ENCODE measurements at regions not wholly inside any gene's neighbourhood (a gene's known extent, or its start where the extent isn't known, plus 50 kb on each side); places are given as distances from the start of the nearest gene placed in this dataset.

DNA sequence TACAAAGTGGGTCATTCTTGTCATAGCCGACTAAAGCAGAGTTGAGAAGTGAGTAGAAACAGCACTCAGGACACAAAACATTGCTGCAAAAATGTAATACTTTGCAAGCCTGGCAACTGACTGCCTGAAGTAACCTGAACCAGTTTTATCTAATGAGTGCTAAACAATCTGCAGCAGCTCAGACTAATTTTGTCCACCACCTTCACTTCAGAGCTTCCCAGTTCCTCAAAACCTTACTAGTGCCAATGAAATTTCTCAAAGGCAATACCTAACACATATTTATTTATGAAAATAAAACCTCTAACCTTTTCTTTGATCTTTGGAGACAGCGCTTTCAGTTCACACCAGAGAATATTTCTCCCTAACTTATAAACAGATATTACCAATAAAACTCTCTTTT, 56.7 kb upstream of the FKBP1C start:
- TF ChIP-seq, protein P1, sequence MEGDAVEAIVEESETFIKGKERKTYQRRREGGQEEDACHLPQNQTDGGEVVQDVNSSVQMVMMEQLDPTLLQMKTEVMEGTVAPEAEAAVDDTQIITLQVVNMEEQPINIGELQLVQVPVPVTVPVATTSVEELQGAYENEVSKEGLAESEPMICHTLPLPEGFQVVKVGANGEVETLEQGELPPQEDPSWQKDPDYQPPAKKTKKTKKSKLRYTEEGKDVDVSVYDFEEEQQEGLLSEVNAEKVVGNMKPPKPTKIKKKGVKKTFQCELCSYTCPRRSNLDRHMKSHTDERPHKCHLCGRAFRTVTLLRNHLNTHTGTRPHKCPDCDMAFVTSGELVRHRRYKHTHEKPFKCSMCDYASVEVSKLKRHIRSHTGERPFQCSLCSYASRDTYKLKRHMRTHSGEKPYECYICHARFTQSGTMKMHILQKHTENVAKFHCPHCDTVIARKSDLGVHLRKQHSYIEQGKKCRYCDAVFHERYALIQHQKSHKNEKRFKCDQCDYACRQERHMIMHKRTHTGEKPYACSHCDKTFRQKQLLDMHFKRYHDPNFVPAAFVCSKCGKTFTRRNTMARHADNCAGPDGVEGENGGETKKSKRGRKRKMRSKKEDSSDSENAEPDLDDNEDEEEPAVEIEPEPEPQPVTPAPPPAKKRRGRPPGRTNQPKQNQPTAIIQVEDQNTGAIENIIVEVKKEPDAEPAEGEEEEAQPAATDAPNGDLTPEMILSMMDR (IDR thresholded peaks at IDR 0.05; ENCODE audit: low read depth, low read length, missing input control) = no peak
- TF ChIP-seq EGR1 (IDR thresholded peaks at IDR 0.05; ENCODE audit: low read depth in 2 of 2) (no peak), YY1 (IDR thresholded peaks at IDR 0.05) (no peak), TAF1 (conservative IDR thresholded peaks at IDR 0.05) (no peak)
- TF ChIP-seq, protein P2, sequence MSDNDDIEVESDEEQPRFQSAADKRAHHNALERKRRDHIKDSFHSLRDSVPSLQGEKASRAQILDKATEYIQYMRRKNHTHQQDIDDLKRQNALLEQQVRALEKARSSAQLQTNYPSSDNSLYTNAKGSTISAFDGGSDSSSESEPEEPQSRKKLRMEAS (IDR thresholded peaks at IDR 0.05) = no peak
- TF ChIP-seq, protein P3, sequence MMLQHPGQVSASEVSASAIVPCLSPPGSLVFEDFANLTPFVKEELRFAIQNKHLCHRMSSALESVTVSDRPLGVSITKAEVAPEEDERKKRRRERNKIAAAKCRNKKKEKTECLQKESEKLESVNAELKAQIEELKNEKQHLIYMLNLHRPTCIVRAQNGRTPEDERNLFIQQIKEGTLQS (IDR thresholded peaks at IDR 0.05) = no peak
